IPS DF 4.7 (cell line): ENCODE measurements at regions not wholly inside any gene's neighbourhood (a gene's known extent, or its start where the extent isn't known, plus 50 kb on each side); places are given as distances from the start of the nearest gene placed in this dataset.

Experiments
- DNase-seq: peaks from one replicate; pipeline ENCODE4 v3.0.0-alpha.2; 2013; ENCODE audit warnings: low spot score; ENCODE audit errors: extremely low read depth

- no peak for DNase-seq
Observed at GRCh38 chr5:168227001-168227400, 64.4 kb upstream of the WWC1 start.

GRCh38 chr5:168227973-168228615, 63.4 kb upstream of the WWC1 start:
- no peak for DNase-seq

- no peak for DNase-seq
Observed at GRCh38 chr5:168228668-168229067, 62.8 kb upstream of the WWC1 start.

GRCh38 chr5:168234133-168234532, 57.3 kb upstream of the WWC1 start:
- DNase-seq: no peak

- no peak for DNase-seq
Observed at GRCh38 chr5:168238463-168238862, 53.0 kb upstream of the WWC1 start.

GRCh38 chr5:168239325-168239724, 52.1 kb upstream of the WWC1 start:
- no peak for DNase-seq
